Transverse colon (tissue), 4 donors: ENCODE measurements at regions not wholly inside any gene's neighbourhood (a gene's known extent, or its start where the extent isn't known, plus 50 kb on each side); places are given as distances from the start of the nearest gene placed in this dataset.

ENCODE experiments used
- DNase-seq: peaks from one replicate; pipeline ENCODE4 v3.0.0-alpha.2; 2019
- H3K27ac ChIP-seq, 4 donors: fragments of 200-600 bp; sonication (generic); 2 replicates each; pipeline ENCODE4 v1.5.1; 2016 to 2018; ENCODE audit warnings: inconsistent platforms in 4 of 4
- H3K27me3 ChIP-seq: fragments of 200-600 bp; sonication (generic); 2 replicates; pipeline ENCODE4 v1.5.1; 2017; ENCODE audit warnings: inconsistent platforms
- H3K36me3 ChIP-seq, 4 donors: fragments of 200-600 bp; sonication (generic); 2 replicates each; pipeline ENCODE4 v1.5.1; 2017 to 2019; ENCODE audit warnings: inconsistent platforms in 4 of 4
- H3K4me1 ChIP-seq, 4 donors: fragments of 200-600 bp; sonication (generic); 2 replicates each; pipeline ENCODE4 v1.5.1; 2017 to 2020; ENCODE audit warnings: inconsistent platforms in 4 of 4
- H3K4me3 ChIP-seq, 4 donors: fragments of 200-600 bp; sonication (generic); 1 replicate in 1 of 4; 2 replicates in 3 of 4; pipeline versions ENCODE4 v1.5.1 to v1.6.1; 2017 to 2019; ENCODE audit warnings: inconsistent platforms in 4 of 4
- H3K9me3 ChIP-seq, 2 donors: fragments of 200-600 bp; sonication (generic); 2 replicates each; pipeline ENCODE4 v1.5.1; 2017 to 2019; ENCODE audit warnings: inconsistent platforms in 2 of 2
- EP300 ChIP-seq: sonication (generic); formaldehyde crosslinking; IDR thresholded peaks from one replicate; pipeline ENCODE4 v1.6.1; 2017; ENCODE audit warnings: antibody characterized with exemption, low read depth
- POLR2A ChIP-seq: fragments of 450-650 bp; IDR thresholded peaks from one replicate; pipeline ENCODE4 v1.6.1; 2016; ENCODE audit warnings: antibody characterized with exemption, mild to moderate bottlenecking, moderate library complexity
- POLR2AphosphoS5 ChIP-seq, 3 donors: sonication (generic); formaldehyde crosslinking; IDR thresholded peaks; one replicate each; pipeline ENCODE4 v1.6.1; 2016; ENCODE audit warnings: antibody characterized with exemption in 3 of 3
- WGBS, 2 donors: methylation state at CpG; one replicate each; pipeline ENCODE4 v1.1.5; 2018; ENCODE audit warnings: low coverage in 1 of 2; 5-methylcytosine and 5-hydroxymethylcytosine counted together
- in situ Hi-C, 4 donors: fragments of 200-750 bp; cut with MboI; loops; one replicate each; pipeline versions ENCODE4 v1.15.0 to v1.15.1; 2017; ENCODE audit warnings: low sequenced_read_pairs in 3 of 4, low pct_ligation_motif_present in 1 of 4, low pct_unique_long_range_greater_than_20kb in 1 of 4
- intact Hi-C: fragments of 100-400 bp; cut with DNase I; formaldehyde crosslinking; loops from one replicate; pipeline ENCODE4 v1.15.1; 2023; ENCODE audit warnings: low total_unique reads
- TF ChIP-seq, protein P1 (sequence below), 5 experiments: fragments of 200-600 bp in 3 of 5; fragments of 450-650 bp in 2 of 5; sonication (generic) in 3 of 5; IDR thresholded peaks; 1 replicate in 2 of 5; 2 replicates in 3 of 5; pipeline ENCODE4 v1.5.1; 2016 to 2017; ENCODE audit warnings: antibody characterized with exemption in 5 of 5, inconsistent platforms in 3 of 5, mild to moderate bottlenecking in 2 of 5, moderate library complexity in 1 of 5

DNA sequence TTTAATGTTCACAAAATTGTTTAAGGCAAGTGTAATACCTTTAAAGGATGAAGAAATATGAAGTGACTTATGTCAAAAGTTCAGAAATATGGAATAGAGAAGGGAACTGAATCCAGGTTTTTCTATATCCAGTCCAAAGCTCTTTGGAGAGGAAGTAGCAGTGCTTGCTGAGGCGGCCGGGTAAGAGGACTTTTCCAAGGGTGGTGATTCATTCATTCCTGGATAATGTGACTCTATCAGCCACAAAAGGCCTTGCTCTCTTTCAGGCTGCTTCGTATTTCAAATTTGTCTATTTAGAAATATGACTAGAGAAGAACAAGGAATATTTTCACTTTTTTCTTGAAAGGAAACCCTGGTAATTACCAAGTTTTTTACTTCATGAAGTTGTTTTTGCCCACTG, 830.1 kb upstream of the ZEB2 start:
- H3K4me1 ChIP-seq = no peaks in the 10 kb centered on the region
- H3K36me3 ChIP-seq = no peaks in the 10 kb centered on the region
- intact Hi-C loops = no loop called here
- WGBS, 2 donors = 65 to 76% methylated on average over 3 of the region's 3 CpGs
- no peak overlapping the region for H3K4me3 ChIP-seq
- no peak overlapping the region for H3K27ac ChIP-seq
- DNase-seq = no peak
- no peaks in the 10 kb centered on the region for H3K27me3 ChIP-seq
- no peaks in the 10 kb centered on the region for H3K9me3 ChIP-seq
- in situ Hi-C loops = no loop called here
- TF ChIP-seq POLR2AphosphoS5 (IDR thresholded peaks at IDR 0.05) = no peak
- no peak for TF ChIP-seq POLR2A
- no peak for TF ChIP-seq EP300
- TF ChIP-seq, protein P1, sequence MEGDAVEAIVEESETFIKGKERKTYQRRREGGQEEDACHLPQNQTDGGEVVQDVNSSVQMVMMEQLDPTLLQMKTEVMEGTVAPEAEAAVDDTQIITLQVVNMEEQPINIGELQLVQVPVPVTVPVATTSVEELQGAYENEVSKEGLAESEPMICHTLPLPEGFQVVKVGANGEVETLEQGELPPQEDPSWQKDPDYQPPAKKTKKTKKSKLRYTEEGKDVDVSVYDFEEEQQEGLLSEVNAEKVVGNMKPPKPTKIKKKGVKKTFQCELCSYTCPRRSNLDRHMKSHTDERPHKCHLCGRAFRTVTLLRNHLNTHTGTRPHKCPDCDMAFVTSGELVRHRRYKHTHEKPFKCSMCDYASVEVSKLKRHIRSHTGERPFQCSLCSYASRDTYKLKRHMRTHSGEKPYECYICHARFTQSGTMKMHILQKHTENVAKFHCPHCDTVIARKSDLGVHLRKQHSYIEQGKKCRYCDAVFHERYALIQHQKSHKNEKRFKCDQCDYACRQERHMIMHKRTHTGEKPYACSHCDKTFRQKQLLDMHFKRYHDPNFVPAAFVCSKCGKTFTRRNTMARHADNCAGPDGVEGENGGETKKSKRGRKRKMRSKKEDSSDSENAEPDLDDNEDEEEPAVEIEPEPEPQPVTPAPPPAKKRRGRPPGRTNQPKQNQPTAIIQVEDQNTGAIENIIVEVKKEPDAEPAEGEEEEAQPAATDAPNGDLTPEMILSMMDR (IDR thresholded peaks at IDR 0.05) = no peak

DNA sequence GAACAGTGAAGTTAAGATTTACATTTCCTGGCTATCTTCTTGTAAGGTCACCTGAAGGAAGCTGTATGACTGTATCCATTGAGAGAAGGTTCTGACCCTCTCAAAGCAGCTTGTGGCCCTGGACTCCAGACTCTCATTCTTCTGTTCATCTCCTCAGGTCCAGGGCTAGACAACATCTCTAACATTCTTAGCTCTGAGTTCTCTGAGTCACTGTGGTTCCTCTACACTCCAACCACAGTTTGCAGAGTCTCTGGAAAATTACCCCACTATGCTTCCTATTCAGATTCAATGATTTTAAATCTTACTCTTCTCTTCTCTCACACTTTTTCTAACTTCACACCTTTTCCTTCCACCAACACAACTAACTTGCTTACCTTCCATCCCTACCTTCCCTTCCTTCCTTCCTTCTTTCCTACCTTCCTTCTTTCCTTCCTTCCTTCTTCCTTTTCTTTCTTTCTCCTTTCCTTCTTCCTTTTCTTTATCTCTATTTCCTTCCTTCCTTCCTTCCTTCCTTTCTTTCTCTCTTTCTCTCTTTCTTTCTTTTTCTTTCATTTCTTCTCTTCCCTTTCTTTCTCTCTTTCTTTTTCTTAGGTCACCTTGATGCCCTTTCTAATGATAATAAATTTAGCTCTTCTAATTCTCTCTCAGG, 824.3 kb upstream of the ZEB2 start:
- no peaks in the 10 kb centered on the region for H3K36me3 ChIP-seq
- no peak for DNase-seq
- no peaks in the 10 kb centered on the region for H3K4me1 ChIP-seq
- in situ Hi-C loops = no loop called here
- no peaks in the 10 kb centered on the region for H3K9me3 ChIP-seq
- H3K4me3 ChIP-seq = no peak overlapping the region
- TF ChIP-seq POLR2A (no peak), EP300 (no peak), POLR2AphosphoS5 (IDR thresholded peaks at IDR 0.05) (no peak)
- TF ChIP-seq, protein P1 (IDR thresholded peaks at IDR 0.05) = no peak
- no peaks in the 10 kb centered on the region for H3K27me3 ChIP-seq
- intact Hi-C loops = no loop called here
- no peak overlapping the region for H3K27ac ChIP-seq

- 43% methylated on average over 2 of the region's 2 CpGs; no CpG with 5 or more reads in 1 of the 2 donors for WGBS, 2 donors
- H3K27ac ChIP-seq = no peak overlapping the region
- intact Hi-C loops (no loop called here), in situ Hi-C loops (no loop called here)
- H3K9me3 ChIP-seq = no peaks in the 10 kb centered on the region
- no peak for TF ChIP-seq POLR2A
- TF ChIP-seq, protein P1 (IDR thresholded peaks at IDR 0.05) = no peak
- no peak for TF ChIP-seq POLR2AphosphoS5 (IDR thresholded peaks at IDR 0.05)
- TF ChIP-seq EP300 = no peak
- no peak overlapping the region for H3K4me3 ChIP-seq
- no peaks in the 10 kb centered on the region for H3K36me3 ChIP-seq
- DNase-seq = no peak
- H3K27me3 ChIP-seq = no peaks in the 10 kb centered on the region
- no peaks in the 10 kb centered on the region for H3K4me1 ChIP-seq
These were observed 823.4 kb upstream of the ZEB2 start for GRCh38 chr2:145343287-145343686.

- Histone ChIP-seq H3K9me3 (no peaks in the 10 kb centered on the region), H3K4me1 (no peaks in the 10 kb centered on the region), H3K27ac (no peak overlapping the region), H3K36me3 (no peaks in the 10 kb centered on the region), H3K27me3 (no peaks in the 10 kb centered on the region), H3K4me3 (no peak overlapping the region)
- TF ChIP-seq POLR2A = no peak
- TF ChIP-seq, protein P1 (IDR thresholded peaks at IDR 0.05) = no peak
- no peak for TF ChIP-seq POLR2AphosphoS5 (IDR thresholded peaks at IDR 0.05)
- TF ChIP-seq EP300 = no peak
- WGBS, 2 donors = 69 to 80% methylated on average over 2 of the region's 2 CpGs
- DNase-seq = no peak
- in situ Hi-C loops = no loop called here
- intact Hi-C loops = no loop called here
These were observed 821.6 kb upstream of the ZEB2 start for GRCh38 chr2:145341536-145341935.
